SU-DHL-6 (cell line): ENCODE measurements at regions not wholly inside any gene's neighbourhood (a gene's known extent, or its start where the extent isn't known, plus 50 kb on each side); places are given as distances from the start of the nearest gene placed in this dataset.

Source experiments
- CTCF ChIP-seq: fragments of 200-600 bp; sonication (generic); IDR thresholded peaks from one replicate; pipeline ENCODE4 v1.5.1; 2017; ENCODE audit warnings: antibody characterized with exemption, mild to moderate bottlenecking, low read length, moderate library complexity; ENCODE audit not compliant: insufficient read depth, poor library complexity, severe bottlenecking
- EZH2phosphoT487 ChIP-seq: fragments of 200-600 bp; sonication (generic), shearing (Covaris generic); conservative IDR thresholded peaks from 2 replicates; pipeline ENCODE4 v1.6.1; 2018; ENCODE audit warnings: mild to moderate bottlenecking, antibody characterized with exemption, low read length, moderate library complexity, mixed read lengths

- TF ChIP-seq CTCF (no peak), EZH2phosphoT487 (no peak)
Observed at GRCh38 chr10:29048506-29048905, 240.4 kb upstream of the LYZL1 start.
